GM21723 (cell line): ENCODE measurements at regions not wholly inside any gene's neighbourhood (a gene's known extent, or its start where the extent isn't known, plus 50 kb on each side); places are given as distances from the start of the nearest gene placed in this dataset.

Source experiments
- ATAC-seq: cut with Tn5 transposase; IDR thresholded peaks from one replicate; pipeline ENCODE4 v1.9.1; 2021; ENCODE audit warnings: mild to moderate bottlenecking, moderate library complexity; ENCODE audit not compliant: unreplicated experiment

- ATAC-seq = no peak
Observed at GRCh38 chr13:63554157-63554556, 2138.5 kb upstream of the PCDH20 start.

GRCh38 chr13:63551731-63552130 lies 2136.1 kb upstream of the PCDH20 start:
- no peak for ATAC-seq

- ATAC-seq = no peak
Observed at GRCh38 chr13:63546524-63546923, 2130.9 kb upstream of the PCDH20 start.

GRCh38 chr13:63542770-63543169 lies 2127.1 kb upstream of the PCDH20 start:
- ATAC-seq = no peak

GRCh38 chr13:63541336-63541735 lies 2125.7 kb upstream of the PCDH20 start:
- no peak for ATAC-seq

- ATAC-seq = no peak
Observed at GRCh38 chr13:63540061-63540460, 2124.4 kb upstream of the PCDH20 start.

GRCh38 chr13:63517371-63517770 lies 2101.7 kb upstream of the PCDH20 start:
- no peak for ATAC-seq

GRCh38 chr13:63516124-63516523 lies 2100.5 kb upstream of the PCDH20 start:
- ATAC-seq = no peak

- no peak for ATAC-seq
Observed at GRCh38 chr13:63514886-63515285, 2099.2 kb upstream of the PCDH20 start.

GRCh38 chr13:63512095-63512494 lies 2096.4 kb upstream of the PCDH20 start:
- ATAC-seq = no peak

GRCh38 chr13:63501702-63502101 lies 2086.1 kb upstream of the PCDH20 start:
- ATAC-seq = no peak

GRCh38 chr13:63497601-63498000 lies 2082.0 kb upstream of the PCDH20 start:
- no peak for ATAC-seq

GRCh38 chr13:63492604-63493003 lies 2077.0 kb upstream of the PCDH20 start:
- ATAC-seq = no peak

- ATAC-seq = no peak
Observed at GRCh38 chr13:63490149-63490548, 2074.5 kb upstream of the PCDH20 start.

- ATAC-seq = no peak
Observed at GRCh38 chr13:63481334-63481733, 2065.7 kb upstream of the PCDH20 start.

GRCh38 chr13:63472711-63473110 lies 2057.1 kb upstream of the PCDH20 start:
- no peak for ATAC-seq

- no peak for ATAC-seq
Observed at GRCh38 chr13:63463782-63464610, 2048.3 kb upstream of the PCDH20 start.

GRCh38 chr13:63460462-63461090 lies 2044.9 kb upstream of the PCDH20 start:
- no peak for ATAC-seq

- ATAC-seq = no peak
Observed at GRCh38 chr13:63457186-63457585, 2041.5 kb upstream of the PCDH20 start.

GRCh38 chr13:63455938-63456337 lies 2040.3 kb upstream of the PCDH20 start:
- ATAC-seq = no peak

- ATAC-seq = no peak
Observed at GRCh38 chr13:63449550-63449949, 2033.9 kb upstream of the PCDH20 start.

GRCh38 chr13:63448692-63449091 lies 2033.0 kb upstream of the PCDH20 start:
- no peak for ATAC-seq
